GM21390 (cell line): ENCODE measurements at regions not wholly inside any gene's neighbourhood (a gene's known extent, or its start where the extent isn't known, plus 50 kb on each side); places are given as distances from the start of the nearest gene placed in this dataset.
A peak's percentile ranks its signal among the peaks of the same experiment; 100 is the strongest.
"Not testable (repeated sequence)": the region's sequence is repeated elsewhere in the genome, so short reads cannot be mapped to it uniquely, and the experiment has no call there.

Source experiments
- ATAC-seq: cut with Tn5 transposase; IDR thresholded peaks from one replicate; pipeline ENCODE4 v1.9.1; 2021; ENCODE audit not compliant: unreplicated experiment

DNA sequence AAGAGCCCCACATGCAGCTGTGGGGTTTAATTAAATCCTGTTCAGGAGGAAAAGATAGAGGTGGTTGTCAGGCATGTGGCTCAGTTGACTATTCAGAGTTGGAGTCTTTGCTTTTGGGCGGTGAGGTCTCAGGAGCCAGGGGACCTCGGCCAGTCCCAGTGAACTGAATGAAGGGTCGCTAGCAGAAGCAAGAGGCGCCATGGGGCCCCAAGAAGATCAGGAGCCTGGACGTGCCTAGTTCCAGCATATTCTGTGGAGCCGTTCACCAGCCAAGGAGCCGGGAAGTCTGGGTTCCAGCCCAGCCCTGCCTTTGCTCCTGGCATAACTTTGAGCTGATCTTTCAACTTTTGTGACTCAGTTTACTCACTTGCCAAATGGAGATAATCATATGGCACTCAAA is 217.7 kb upstream of the IRF2BP2 start:
- no peak for ATAC-seq

DNA sequence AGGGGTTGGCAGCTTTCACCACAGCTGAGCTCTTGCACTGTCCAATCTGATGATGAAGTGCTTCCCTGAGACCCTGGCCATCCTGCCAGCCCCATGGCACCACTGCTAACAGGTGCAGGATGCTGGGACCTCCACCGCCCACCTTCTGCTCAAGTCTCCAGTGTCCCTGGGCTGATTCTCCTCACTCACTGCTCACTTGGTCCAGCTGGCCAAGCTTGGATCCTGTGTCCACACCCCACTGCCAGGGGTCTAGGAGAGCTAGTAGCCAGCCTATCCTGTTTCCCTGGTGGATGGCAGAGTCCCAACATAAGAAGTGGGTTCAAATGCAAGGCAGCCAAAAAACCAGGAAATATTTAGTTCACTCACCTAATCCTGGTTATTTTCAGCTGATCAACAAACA is 217.2 kb upstream of the IRF2BP2 start:
- no peak for ATAC-seq

DNA sequence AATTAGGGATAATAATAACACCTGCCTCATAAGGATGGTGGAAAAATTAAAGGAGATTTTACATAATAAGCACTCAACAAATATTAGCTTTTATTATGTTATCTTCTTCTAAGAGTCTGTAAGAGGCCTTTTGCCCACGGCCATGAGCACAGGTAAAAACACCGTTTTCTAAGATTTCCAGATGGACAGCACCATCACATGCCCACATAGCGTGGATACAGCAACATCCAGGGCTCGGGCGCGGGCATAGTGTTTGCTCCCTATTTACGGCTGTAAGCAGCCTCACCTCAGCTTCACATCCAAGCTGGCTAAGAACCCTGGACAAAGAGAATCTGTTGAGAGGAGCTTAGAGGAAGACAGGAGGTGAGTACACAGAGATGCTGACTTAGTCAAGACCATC is 216.4 kb upstream of the IRF2BP2 start:
- no peak for ATAC-seq

DNA sequence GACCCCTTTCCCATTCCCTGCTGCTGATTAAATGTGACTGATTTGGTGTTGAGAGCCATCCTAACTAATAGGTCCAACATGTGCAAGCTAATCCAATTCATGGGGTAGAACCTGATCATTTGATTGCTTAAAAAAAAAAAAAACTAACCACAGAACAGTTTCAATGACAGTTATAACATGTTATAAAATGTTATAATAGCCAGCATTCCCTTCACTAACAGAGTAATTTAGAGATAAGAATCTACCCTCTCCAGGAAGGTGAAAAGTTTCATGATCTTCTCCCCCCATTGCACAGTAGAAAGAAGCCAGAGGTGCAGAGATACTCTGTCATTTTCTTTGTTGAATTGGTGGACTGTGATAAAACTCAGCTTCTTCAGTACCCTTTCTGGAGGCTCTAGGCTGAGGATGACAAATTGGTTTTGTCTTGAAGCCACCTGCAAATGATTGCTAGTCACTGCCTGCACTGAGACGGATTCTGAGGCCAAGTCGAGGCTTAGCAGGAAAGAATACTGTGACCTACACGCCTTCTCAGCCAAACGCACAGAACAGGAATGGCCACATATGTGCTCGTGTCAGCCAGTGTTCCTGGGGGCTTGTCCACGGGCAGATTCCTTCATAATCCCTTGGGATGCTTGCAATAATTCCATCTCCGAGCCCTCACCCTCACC is 215.7 kb upstream of the IRF2BP2 start:
- ATAC-seq = no peak

DNA sequence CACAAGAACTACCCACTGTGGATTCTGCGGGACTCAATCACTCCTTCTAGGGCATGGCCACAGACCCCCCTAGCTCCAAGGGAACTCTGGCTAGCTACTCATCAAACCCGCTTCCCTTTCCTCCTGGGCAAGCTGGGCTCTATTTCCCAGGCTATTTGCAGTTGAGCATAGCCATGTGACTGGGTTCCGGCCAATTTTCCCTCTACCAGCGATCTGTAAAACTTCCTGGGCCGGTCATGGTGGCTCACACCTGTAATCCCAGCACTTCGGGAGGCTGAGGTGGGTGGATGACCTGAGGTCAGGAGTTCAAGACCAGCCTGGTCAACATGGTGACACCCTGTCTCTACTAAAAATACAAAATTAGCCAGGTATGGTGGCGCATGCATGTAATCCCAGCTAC is 214.9 kb upstream of the IRF2BP2 start:
- not testable (repeated sequence) for ATAC-seq

DNA sequence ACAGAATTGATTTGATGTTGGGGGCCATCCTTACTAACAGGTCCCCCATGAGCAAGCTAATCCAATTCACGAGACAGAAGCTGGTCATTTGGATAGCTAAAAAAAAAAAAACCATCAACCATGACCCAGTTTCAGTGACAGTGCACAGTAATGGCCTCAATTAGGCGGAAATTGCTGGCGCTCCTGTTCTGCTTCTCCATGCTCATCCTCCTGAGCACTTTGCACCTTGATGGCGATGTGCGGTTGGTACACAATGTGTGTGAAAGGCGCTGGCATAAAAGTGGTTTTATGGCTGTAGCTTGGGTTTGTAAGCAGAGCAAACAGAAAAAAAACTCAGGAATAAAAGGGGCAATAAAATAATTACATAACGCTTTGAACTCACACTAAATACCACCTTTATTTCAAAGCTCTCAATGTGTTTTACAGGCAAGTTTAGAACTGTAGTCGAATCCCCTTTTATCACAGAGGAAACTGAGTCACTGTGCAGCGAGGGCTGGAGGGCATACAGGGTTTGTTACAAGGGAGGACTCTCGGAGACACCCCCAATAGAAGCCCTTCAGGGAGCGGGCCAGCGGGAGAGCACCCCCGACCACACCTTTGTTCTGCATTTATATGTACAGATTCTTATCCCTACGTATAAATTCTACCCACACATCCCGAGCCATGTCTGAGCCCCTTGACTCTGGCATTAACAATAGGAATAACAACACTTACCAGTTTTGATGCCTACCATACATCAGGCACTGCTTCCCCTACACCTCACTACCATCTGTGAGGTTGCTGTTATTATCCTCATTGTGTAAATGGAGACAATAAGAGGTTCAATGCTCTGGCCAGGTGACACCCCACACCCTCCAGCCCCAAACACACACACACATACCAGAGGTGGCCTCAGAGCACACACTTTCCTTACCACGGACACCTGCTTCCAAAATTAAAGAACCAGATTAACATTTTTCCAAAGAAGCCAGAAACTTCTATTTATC is 213.5 kb upstream of the IRF2BP2 start:
- no peak for ATAC-seq

DNA sequence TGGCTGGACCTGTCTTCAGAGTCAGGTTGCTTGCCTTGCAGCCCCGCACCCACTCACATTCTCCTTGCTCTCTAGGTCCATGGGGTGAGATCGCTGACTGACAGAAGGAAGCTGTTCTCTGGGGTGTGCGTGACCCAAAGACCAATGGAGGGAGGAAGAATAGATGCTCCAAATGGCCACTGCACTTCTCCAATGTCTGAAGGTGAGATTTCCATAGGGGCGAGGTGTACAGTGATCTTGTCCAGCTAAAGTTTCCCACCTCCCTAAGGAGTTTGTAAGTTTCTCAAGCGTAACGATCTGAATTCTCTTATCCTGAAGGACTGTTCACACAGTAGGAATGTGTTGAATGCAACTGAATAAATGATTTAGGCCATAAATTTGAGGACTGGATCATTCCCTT is 211.9 kb upstream of the IRF2BP2 start:
- ATAC-seq = no peak

DNA sequence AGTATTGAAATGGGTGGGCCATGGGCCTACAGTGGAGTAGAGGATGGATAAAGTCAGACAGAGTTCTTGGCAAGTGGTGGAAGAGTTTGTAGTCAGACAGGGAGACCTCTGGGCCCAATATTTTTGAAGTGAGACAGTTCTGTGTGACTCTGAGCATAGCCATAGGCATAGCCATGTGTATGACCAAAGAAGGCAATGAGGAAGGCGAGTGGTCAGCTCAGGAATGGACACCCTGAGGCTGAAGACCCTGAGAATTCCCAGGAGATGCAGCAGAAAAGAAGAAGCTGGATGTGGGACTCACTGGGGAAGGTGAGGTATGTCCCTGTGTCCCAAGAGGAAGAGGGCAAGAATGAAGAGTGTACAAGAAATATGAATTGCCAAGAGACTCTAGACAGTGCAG is 210.6 kb upstream of the IRF2BP2 start:
- ATAC-seq = no peak

DNA sequence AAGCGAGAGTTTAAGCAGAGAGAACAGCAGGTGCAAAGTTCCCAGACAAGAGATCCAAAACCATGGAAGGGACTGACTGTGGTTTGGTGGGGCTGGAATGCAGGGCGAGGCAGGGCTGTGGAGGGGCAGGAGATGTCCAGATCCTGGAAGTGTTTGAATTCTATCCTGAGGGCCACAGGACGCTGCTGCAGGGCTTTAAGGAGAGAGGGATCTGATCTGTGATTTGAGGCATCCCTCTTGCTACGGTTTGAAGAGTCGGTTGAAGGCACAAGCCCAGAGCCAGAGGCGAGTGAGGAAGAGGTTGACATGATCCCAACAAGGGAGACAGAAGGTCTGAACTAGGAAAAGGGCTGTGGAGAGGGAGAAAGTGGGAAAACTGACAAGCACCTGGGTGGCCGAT is 209.9 kb upstream of the IRF2BP2 start:
- not testable (repeated sequence) for ATAC-seq

DNA sequence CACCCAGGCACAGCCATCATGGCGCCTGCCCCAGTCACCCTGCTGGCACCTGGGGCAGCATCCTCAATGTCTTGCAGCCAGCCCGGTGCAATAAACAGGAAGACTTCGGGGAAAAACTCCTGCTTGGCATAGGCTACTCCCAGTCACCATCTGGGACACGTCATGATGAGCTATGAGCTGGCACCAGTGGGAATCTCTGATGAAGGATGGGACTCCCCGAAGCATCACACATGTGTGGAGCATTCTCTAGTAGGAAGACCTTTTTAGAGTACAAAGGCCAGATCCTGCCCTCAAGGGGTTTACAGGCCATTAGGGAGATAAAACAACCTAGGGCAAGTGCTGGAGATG is 208.0 kb upstream of the IRF2BP2 start:
- ATAC-seq = not testable (repeated sequence)

DNA sequence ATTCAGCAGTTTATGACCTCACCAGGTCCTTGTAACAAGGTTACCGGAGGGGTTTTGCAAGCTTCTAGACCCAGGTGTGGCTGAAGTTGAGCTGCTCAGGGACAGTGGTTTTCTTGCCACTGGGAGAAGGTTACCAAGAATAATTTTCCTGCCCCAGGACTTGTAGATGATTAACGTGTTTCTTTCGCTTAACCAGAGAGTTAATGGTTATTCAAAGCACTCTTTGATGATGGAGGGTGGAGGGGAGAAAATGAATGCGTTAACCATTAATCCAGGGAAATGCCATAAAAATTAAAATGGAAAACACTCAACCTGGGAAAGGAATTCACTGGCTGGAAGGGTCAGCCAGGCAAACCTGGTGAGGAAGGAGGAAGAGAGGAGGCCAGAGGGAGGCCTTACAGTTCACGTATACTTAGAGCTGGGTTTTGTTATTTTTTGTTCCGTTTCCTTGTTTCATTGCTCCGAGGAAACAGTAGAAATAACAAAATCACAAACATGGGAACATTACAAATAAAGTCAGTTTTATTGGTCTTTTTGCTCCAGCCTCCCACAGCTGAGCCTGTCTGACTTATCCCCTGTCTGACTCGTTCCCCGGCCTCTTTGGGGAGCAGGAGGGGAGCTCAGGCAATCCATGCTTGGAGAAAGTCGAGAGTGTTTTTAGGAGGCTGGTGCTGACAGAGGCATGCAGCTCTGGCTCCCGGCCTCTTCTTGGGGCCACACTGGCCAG is 207.5 kb upstream of the IRF2BP2 start:
- not testable (repeated sequence) for ATAC-seq

DNA sequence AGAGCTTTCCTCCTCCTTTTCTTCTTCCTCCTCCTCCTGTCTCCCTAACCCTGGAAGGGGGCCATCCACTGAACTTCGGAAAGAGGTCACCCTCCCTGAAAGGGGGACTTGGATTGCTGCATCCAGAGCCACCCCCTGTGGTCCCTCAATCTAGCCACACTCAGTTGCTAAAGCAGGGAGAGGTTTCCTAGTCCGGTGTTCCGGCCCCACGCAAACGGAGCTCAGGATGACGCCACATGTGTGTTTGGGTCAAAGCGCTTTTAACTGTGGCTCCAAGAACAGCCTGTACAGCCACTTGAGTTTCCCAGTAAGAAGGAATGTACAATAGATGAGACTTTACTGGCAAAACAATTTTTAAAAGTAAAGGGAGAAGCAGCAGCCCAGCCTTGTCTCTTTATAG is 206.9 kb upstream of the IRF2BP2 start:
- ATAC-seq = not testable (repeated sequence)

DNA sequence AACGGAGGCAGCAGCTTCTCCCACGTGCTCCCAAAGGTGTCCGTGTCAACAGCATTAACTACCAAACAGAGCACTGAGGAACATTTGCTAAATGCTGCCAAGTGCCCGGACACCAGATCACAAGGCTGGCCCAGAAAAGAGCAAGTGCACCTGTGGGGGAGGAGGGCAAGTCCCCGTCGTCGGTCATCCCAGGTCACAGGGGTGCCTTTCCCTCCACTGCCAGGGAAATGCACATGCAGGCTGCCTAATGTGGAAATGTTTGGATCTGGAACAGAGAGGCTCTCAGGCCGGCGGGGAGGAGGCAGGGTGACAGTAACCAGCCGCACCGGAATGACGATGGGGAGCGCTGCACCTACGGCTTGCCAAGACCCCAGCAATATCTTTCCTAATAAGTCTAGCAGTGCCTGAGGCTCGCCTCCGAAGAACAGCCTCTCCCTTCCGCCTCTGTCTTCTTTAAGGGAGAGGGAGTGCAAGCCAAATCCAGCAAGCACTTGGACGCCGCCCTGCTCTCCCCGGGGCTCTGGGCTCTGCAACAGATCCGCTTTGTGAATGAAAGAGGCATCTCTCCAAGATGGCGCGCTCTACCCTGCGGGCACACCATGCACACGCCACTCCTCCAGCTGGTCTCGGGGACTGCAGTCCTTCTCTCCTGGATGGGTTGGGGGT is 206.3 kb upstream of the IRF2BP2 start:
- ATAC-seq = not testable (repeated sequence)

DNA sequence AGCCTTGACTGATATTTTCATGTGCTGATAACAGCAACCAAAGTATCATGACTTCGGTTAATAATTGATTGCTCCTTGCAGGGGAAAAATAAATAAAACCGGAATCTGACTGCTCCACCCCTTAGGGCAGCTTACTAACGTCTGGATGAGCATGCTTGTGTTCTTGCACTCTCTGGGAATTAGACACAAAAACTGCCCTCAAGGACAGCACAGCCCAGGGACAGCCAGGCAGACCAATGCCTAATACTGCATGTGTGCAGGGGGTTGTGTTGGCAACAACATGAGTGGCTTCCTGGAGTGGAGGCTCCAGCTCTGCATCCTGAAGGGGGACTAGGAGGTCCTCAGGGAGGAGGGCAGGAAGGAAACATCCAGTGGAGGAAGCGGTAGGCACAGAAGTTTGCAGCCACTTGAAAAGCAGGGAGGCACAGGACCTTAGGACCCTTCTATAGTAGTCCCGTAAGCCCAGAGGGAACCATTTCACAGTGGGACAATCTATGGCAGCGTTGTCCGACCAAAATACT is 205.4 kb upstream of the IRF2BP2 start:
- not testable (repeated sequence) for ATAC-seq

DNA sequence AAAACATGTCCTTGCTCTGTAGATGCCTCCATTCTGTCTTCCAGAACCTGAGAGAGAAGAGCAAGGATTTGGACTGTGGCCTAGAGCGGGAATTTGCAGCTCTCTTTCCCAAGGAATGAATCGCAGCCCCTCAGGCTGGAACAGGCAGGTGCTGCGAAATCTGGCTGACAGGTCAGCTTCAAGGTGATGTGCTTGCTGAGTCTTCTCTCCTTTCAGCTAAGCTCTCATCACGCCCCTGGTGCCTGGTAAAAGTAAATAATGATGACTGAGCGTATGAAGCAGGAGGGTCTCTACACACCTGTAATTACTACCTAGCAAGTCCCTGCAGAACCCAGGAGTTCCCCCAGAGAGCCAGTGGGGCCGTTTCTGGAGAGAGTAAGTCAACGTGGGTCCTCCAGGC is 204.3 kb upstream of the IRF2BP2 start:
- not testable (repeated sequence) for ATAC-seq

DNA sequence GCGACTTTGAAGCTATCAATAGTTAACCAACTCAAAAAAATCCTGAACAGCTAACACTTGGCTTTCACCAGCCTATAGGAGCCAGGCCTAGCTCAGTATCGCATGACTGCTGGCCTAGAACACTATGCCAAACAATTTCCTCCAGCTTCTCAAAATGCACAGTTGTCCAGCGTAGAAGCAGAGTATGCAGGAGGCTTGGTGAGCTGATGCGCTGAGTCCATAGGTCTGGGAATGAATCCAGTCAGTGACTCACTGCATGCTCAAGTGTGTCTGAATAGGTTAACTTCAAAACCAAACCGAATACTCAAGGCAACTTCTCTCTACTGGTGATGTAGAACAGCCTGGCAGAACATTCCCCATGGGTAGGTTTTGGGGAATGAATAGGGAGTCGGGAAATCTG is 201.8 kb upstream of the IRF2BP2 start:
- not testable (repeated sequence) for ATAC-seq

DNA sequence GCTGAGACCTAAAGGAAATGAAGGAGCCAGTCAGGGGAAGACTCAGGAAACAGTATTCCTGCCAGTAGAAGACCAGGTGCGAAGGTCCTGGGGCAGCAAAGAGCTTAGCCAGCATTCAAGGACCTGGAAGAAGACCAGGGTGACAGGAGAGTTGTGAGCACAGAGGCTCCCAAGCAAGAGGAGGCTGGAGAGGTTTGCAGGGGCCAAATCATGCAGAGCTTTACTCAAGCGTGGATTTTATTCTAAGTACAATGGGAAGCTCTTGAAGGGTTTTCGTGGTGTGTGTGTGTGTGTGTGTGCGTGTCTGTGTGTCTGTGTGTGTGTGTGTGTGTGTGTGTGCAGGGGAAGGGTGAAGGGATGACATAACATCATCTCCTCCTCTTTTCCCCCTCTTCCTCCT is 200.7 kb upstream of the IRF2BP2 start:
- not testable (repeated sequence) for ATAC-seq

DNA sequence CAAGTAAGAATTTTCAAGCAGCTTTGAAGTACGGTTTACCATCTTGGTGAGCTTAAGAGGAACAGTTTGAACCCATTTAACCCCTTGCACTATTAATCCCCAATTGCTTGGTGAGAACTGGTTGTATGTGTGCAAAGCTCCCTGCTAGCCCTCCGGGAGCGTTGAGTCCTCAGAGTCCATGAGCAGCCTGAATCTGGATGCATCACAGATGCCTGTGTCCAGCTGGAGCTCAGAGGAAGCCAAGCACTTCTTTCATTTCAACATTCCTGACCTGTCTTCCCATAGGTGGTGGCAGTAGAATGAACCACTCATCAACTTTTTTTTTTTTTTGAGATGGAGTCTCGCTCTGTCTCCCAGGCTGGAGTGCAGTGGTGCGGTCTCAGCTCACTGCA is 199.9 kb upstream of the IRF2BP2 start:
- ATAC-seq = not testable (repeated sequence)

DNA sequence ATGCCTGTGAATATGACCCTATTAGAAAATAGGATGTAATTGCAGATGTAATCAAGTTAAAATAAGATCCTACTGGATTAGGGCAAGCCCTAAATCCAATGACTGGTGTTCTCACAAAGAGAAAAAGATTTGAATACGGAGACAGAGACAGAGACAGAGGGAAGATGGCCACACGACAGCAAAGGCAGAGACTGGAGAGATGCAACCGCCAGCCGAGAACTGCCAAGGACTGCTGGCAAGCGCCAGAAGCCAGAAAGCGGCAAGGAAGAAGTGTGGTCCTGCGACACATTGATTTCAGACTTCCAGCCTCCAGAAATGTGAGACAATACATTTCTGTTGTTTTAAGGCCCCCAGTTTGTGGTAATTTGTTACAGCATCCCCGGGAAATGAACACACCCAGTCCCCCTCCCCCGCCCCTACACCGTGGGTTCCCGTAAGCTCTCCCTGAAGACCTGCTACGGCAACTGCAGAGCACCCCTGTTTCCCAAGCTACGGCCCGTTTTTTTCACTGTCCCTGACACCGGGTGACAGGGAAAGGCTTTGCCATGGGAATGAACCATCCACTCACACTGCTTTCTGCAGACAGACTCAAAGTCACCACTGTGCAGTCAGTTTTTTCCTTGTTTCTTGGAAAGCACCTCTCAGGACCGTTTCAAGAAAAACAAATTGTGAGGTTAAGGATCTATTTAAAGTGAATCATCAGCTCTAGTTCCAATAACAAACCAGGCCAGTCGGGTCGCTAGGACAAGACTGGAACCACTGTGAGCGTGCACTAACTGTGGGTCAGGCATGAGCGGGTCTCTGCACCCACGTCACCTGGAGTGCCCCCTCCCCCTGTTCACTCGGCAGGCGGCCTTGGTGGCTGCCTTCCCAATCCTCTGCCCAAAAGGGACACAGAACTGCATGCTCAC is 199.2 kb upstream of the IRF2BP2 start:
- peak; percentile 60 for ATAC-seq

DNA sequence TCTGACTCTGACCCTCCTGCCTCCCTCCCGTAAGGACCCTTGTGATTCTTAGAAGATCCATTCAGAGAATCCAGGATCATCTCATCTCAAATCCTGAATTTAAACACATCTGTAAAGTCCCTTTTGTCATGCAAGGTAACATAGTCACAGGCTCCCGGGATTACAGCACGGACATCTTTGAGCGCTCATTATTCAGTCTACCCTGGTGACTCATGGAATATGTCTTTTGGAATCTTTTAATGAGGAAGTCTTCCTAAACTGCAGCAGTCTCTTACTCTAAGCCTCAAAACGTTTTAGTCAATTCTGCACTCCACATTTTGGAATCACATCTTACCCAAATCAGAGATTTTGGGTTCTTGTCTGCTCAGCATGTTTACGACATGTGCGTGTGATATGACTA is 198.5 kb upstream of the IRF2BP2 start:
- ATAC-seq = not testable (repeated sequence)
